GM04504 (cell line): ENCODE measurements at regions not wholly inside any gene's neighbourhood (a gene's known extent, or its start where the extent isn't known, plus 50 kb on each side); places are given as distances from the start of the nearest gene placed in this dataset.

Experiments used
- DNase-seq: peaks from one replicate; pipeline ENCODE4 v3.0.0-alpha.2; 2012; ENCODE audit warnings: low read depth

GRCh38 chr13:99642006-99642405 lies 140.7 kb downstream of the TM9SF2 start:
- DNase-seq: no peak

- no peak for DNase-seq
Measured at GRCh38 chr13:99640260-99640659, 139.0 kb downstream of the TM9SF2 start.

- no peak for DNase-seq
Measured at GRCh38 chr13:99639126-99639525, 137.9 kb downstream of the TM9SF2 start.

GRCh38 chr13:99636728-99637353 lies 135.6 kb downstream of the TM9SF2 start:
- DNase-seq: no peak

- DNase-seq: no peak
Measured at GRCh38 chr13:99636306-99636705, 135.0 kb downstream of the TM9SF2 start.

GRCh38 chr13:99634672-99635071 lies 133.4 kb downstream of the TM9SF2 start:
- no peak for DNase-seq

GRCh38 chr13:99630269-99630898 lies 129.1 kb downstream of the TM9SF2 start:
- no peak for DNase-seq

GRCh38 chr13:99629641-99630040 lies 128.4 kb downstream of the TM9SF2 start:
- no peak for DNase-seq

GRCh38 chr13:99628442-99628841 lies 127.2 kb downstream of the TM9SF2 start:
- DNase-seq: no peak

GRCh38 chr13:99626461-99627082 lies 125.3 kb downstream of the TM9SF2 start:
- peak; percentile 23 for DNase-seq

GRCh38 chr13:99624936-99625540 lies 123.8 kb downstream of the TM9SF2 start:
- DNase-seq: no peak

GRCh38 chr13:99620806-99621205 lies 119.5 kb downstream of the TM9SF2 start:
- no peak for DNase-seq

- DNase-seq: no peak
Measured at GRCh38 chr13:99619207-99619606, 117.9 kb downstream of the TM9SF2 start.

- no peak for DNase-seq
Measured at GRCh38 chr13:99617474-99618255, 116.4 kb downstream of the TM9SF2 start.

GRCh38 chr13:99614465-99614885 lies 113.2 kb downstream of the TM9SF2 start:
- DNase-seq: no peak
